Skeletal muscle satellite cell (primary cell): ENCODE measurements at regions not wholly inside any gene's neighbourhood (a gene's known extent, or its start where the extent isn't known, plus 50 kb on each side); places are given as distances from the start of the nearest gene placed in this dataset.

Source experiments
- H3K27me3 ChIP-seq: 2 replicates; pipeline ENCODE4 v1.7.0; 2013; ENCODE audit warnings: low read length; ENCODE audit not compliant: control insufficient read depth, insufficient read depth
- H3K36me3 ChIP-seq: 2 replicates; pipeline ENCODE4 v1.7.0; 2013; ENCODE audit warnings: mild to moderate bottlenecking, control low read depth, low read length; ENCODE audit not compliant: insufficient read depth
- H3K4me1 ChIP-seq: 2 replicates; pipeline ENCODE4 v1.7.0; 2013; ENCODE audit warnings: low read length; ENCODE audit not compliant: control insufficient read depth, insufficient read depth
- H3K4me2 ChIP-seq: 2 replicates; pipeline ENCODE4 v1.7.0; 2013; ENCODE audit warnings: mild to moderate bottlenecking, low read length
- H3K4me3 ChIP-seq: 2 replicates; pipeline ENCODE4 v1.7.0; 2013; ENCODE audit warnings: low read length
- H3K9ac ChIP-seq: 2 replicates; pipeline ENCODE4 v1.7.0; 2013; ENCODE audit warnings: mild to moderate bottlenecking, low read depth, low read length, moderate library complexity
- H3K9me3 ChIP-seq: replicated peaks from 2 replicates; pipeline ENCODE4 v1.7.0; 2013; ENCODE audit warnings: mild to moderate bottlenecking, control low read depth, low read length

GRCh38 chr10:10101106-10101505, 916.6 kb upstream of the CELF2 start:
- Histone ChIP-seq H3K36me3 (no peaks in the 10 kb centered on the region), H3K9ac (no peak overlapping the region), H3K9me3 (no peaks in the 10 kb centered on the region), H3K4me2 (no peak overlapping the region), H3K4me1 (no peaks in the 10 kb centered on the region), H3K27me3 (no peaks in the 10 kb centered on the region), H3K4me3 (no peak overlapping the region)

DNA sequence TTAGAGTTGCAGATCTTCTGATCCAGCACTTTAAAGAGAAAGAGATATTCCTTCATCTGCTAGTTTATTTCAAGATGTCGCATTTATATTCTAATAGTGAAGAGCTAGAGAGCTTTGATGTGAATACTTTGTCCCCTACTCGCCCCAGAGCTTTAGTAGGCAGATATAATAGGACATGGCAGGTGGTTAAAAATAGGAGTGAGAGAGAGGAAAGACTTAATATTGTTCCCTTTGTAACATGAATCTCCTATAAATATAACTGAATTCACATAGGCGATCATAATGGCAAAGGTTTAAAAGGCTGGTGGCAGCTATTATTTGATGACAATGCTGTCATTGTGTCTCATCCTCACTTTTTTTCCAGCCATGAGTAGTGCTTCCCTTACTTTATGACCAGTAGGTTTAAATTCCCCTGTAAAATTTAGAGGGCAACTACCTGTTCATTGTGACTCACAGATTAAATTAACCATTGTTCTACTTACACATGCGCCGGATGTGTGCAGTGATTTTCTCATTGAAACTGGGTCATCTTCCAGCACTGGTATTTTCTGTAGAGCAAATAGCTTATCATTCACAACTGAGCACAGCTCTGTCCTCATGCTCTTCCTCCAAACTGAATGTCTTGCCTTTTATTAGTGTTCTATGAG, 906.7 kb upstream of the CELF2 start:
- Histone ChIP-seq H3K27me3 (no peaks in the 10 kb centered on the region), H3K9me3 (no peaks in the 10 kb centered on the region), H3K36me3 (no peaks in the 10 kb centered on the region), H3K4me1 (no peaks in the 10 kb centered on the region), H3K4me2 (no peak overlapping the region), H3K4me3 (no peak overlapping the region), H3K9ac (no peak overlapping the region)

DNA sequence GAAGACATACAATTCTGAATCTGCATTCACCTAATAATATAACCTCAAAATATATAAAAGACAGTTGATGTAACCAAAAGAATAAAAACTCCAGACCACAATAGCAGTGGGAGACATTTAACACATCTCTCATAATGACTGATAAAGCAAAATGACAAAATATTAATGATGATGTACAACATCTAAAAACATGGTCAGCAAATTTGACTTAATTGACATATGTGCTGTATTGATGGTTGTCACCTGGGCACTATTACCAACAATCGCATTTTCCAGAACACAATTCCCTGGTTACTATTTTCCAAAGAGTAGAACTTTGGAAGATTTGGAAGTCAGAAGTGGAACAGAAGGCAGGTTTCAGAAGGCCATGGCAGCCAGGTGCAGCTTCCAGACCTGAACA, 899.5 kb upstream of the CELF2 start:
- no peaks in the 10 kb centered on the region for H3K9me3 ChIP-seq
- H3K27me3 ChIP-seq: no peaks in the 10 kb centered on the region
- no peaks in the 10 kb centered on the region for H3K4me1 ChIP-seq
- H3K9ac ChIP-seq: no peak overlapping the region
- no peaks in the 10 kb centered on the region for H3K36me3 ChIP-seq
- no peak overlapping the region for H3K4me3 ChIP-seq
- H3K4me2 ChIP-seq: no peak overlapping the region

DNA sequence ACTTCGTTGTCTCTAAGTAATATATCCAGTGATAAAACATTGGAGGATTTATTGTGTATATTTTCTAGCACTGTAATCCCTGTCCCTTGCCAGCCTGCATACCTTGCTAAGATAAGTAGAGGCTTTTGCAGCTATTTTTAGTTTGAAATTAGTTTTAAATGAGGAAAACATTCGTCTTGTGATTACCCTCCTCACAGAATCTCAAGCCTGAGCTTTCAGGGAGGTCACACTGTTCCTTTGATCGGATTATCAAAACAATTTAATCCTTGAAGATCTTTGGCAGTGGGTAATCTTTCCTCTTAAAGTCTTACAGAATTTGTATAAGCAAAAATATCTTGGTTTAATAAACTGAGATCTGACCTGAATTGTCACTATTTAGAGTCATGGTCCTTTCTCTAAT, 897.0 kb upstream of the CELF2 start:
- H3K27me3 ChIP-seq: no peaks in the 10 kb centered on the region
- H3K9me3 ChIP-seq: no peaks in the 10 kb centered on the region
- no peak overlapping the region for H3K9ac ChIP-seq
- H3K4me3 ChIP-seq: no peak overlapping the region
- H3K4me2 ChIP-seq: no peak overlapping the region
- no peaks in the 10 kb centered on the region for H3K36me3 ChIP-seq
- H3K4me1 ChIP-seq: no peaks in the 10 kb centered on the region

- H3K9me3 ChIP-seq: no peaks in the 10 kb centered on the region
- no peak overlapping the region for H3K4me2 ChIP-seq
- H3K4me3 ChIP-seq: no peak overlapping the region
- H3K9ac ChIP-seq: no peak overlapping the region
- H3K4me1 ChIP-seq: peaks cover 6% of the 10 kb centered on the region
- H3K27me3 ChIP-seq: no peaks in the 10 kb centered on the region
- H3K36me3 ChIP-seq: no peaks in the 10 kb centered on the region
These were observed 892.0 kb upstream of the CELF2 start for GRCh38 chr10:10125676-10126075.

- peaks cover 6% of the 10 kb centered on the region for H3K4me1 ChIP-seq
- H3K4me3 ChIP-seq: no peak overlapping the region
- H3K36me3 ChIP-seq: no peaks in the 10 kb centered on the region
- H3K9me3 ChIP-seq: no peaks in the 10 kb centered on the region
- H3K4me2 ChIP-seq: no peak overlapping the region
- H3K9ac ChIP-seq: no peak overlapping the region
- H3K27me3 ChIP-seq: no peaks in the 10 kb centered on the region
These were observed 891.5 kb upstream of the CELF2 start for GRCh38 chr10:10126218-10126617.

GRCh38 chr10:10128387-10128786, 889.3 kb upstream of the CELF2 start:
- Histone ChIP-seq H3K27me3 (no peaks in the 10 kb centered on the region), H3K9ac (no peak overlapping the region), H3K36me3 (no peaks in the 10 kb centered on the region), H3K4me2 (no peak overlapping the region), H3K4me1 (peaks cover 6% of the 10 kb centered on the region), H3K4me3 (no peak overlapping the region), H3K9me3 (no peaks in the 10 kb centered on the region)

DNA sequence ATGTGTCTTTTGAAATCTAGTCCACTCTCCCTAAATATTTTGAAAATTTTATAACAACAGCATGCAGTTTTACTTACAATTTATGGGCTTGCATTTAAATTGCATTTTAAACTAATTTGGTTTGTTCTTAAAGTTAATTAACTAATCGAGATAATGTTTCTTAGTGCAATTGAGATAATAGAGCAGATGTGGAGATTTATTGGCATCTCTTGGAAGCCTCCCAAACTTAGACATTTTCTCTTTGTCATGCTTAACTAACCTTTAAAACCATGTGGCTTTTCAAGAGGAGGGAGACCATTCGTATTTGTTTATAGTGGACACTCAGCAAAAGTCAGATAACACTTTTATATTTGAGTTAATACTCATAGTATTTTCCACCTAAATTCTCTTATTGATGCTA, 887.0 kb upstream of the CELF2 start:
- no peak overlapping the region for H3K4me3 ChIP-seq
- no peaks in the 10 kb centered on the region for H3K9me3 ChIP-seq
- H3K27me3 ChIP-seq: no peaks in the 10 kb centered on the region
- H3K9ac ChIP-seq: no peak overlapping the region
- peaks cover 6% of the 10 kb centered on the region for H3K4me1 ChIP-seq
- no peaks in the 10 kb centered on the region for H3K36me3 ChIP-seq
- no peak overlapping the region for H3K4me2 ChIP-seq

DNA sequence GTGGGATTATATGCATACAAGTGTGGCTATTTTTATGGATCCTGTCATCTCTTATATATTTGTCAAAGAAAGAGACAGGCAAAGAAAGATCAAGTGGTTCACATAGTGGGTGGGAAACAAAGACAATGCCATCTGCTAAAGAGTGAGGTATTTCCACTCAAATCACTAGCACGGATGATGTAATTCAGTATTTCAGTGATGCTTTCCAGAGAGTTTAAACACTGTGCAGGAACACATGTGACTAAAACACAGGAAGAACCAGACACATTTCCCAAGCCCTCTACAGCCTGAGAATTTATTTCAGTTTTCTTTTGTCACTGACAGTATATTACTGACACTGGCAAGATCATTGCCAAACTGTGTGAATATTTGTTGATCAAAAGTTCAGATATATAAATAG, 885.7 kb upstream of the CELF2 start:
- Histone ChIP-seq H3K27me3 (no peaks in the 10 kb centered on the region), H3K4me1 (no peaks in the 10 kb centered on the region), H3K9me3 (no peaks in the 10 kb centered on the region), H3K4me3 (no peak overlapping the region), H3K36me3 (no peaks in the 10 kb centered on the region), H3K4me2 (no peak overlapping the region), H3K9ac (no peak overlapping the region)

GRCh38 chr10:10133281-10133680, 884.4 kb upstream of the CELF2 start:
- H3K9ac ChIP-seq: no peak overlapping the region
- H3K4me3 ChIP-seq: no peak overlapping the region
- H3K36me3 ChIP-seq: no peaks in the 10 kb centered on the region
- no peak overlapping the region for H3K4me2 ChIP-seq
- no peaks in the 10 kb centered on the region for H3K9me3 ChIP-seq
- no peaks in the 10 kb centered on the region for H3K4me1 ChIP-seq
- no peaks in the 10 kb centered on the region for H3K27me3 ChIP-seq

DNA sequence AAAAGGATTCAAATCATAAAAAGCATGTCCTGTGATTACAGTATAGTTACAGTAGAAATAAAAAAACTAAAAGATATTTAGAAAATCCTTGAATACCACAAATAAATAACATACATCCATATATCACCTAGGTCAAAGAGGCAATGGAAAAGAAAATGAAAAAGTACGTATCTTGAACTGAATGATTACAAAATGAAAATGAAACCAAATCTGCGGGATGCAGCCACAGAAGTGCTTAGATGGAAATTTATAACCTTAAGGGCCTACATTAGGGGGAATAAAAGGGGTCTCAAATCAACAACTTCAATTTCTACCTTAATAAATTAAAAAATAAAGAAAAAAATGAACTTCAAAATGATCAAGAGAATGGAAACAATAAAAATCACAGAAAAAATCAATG, 879.0 kb upstream of the CELF2 start:
- Histone ChIP-seq H3K4me2 (peak overlapping the region; percentile 58), H3K9me3 (no peaks in the 10 kb centered on the region), H3K9ac (peak overlapping the region; percentile 58), H3K4me3 (peak overlapping the region; percentile 54), H3K36me3 (no peaks in the 10 kb centered on the region), H3K27me3 (no peaks in the 10 kb centered on the region), H3K4me1 (no peaks in the 10 kb centered on the region)

DNA sequence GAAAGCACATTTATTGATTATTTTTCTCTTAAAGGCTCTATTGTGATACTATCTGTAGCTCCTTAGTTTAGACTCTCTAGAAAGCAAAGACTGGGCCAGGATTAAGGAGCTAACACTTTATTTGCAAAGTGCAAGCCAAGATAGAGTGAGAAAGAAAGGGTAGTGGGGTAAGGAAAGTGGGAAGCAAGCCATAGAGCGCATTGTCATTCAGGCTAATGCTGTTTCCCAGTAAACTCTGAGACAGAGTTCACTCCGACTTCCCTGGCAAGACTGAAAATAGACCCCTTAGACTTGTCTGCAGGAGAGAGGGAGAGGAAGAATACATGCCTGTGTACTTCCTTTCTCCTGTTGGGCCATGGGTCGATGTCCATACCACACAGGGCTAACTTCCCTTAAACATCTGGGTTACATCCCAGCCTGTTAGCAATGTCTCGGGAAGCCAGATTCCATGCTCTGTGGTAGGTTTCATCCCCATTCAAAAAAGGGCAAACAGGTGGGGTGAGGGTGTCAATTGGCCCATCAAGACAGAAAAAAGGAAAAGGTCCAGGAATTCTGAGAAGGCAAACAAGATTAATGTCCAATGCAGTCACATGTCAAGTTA, 875.8 kb upstream of the CELF2 start:
- Histone ChIP-seq H3K4me2 (no peak overlapping the region), H3K4me1 (no peaks in the 10 kb centered on the region), H3K9me3 (no peaks in the 10 kb centered on the region), H3K9ac (no peak overlapping the region), H3K27me3 (no peaks in the 10 kb centered on the region), H3K4me3 (no peak overlapping the region), H3K36me3 (no peaks in the 10 kb centered on the region)
